Muscle of arm (tissue), 1 donor: ENCODE measurements at regions not wholly inside any gene's neighbourhood (a gene's known extent, or its start where the extent isn't known, plus 50 kb on each side); places are given as distances from the start of the nearest gene placed in this dataset.
A peak's percentile ranks its signal among the peaks of the same experiment; 100 is the strongest.

Experiments used
- DNase-seq: peaks from one replicate; pipeline ENCODE4 v3.0.0-alpha.2; 2013

DNA sequence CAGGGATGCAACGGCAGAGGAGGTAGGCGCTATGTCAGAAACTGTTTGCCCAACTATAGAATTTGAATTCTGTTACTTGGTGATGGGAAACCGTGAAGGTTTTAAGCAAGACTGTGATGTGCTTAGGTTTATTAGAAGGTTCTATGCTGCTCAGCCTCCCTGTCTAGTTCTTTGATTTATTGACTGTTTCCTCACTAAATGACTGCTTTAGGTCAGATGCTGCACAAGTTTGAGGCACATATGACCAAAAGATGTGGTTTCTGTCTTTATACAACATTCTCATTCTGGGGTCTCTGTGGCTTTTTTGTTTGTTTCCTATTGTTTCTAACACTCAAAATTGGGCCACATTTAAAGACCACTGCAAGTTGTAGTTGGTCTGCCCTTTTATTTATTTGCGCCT is 323.0 kb upstream of the OBI1 start:
- no peak for DNase-seq

DNA sequence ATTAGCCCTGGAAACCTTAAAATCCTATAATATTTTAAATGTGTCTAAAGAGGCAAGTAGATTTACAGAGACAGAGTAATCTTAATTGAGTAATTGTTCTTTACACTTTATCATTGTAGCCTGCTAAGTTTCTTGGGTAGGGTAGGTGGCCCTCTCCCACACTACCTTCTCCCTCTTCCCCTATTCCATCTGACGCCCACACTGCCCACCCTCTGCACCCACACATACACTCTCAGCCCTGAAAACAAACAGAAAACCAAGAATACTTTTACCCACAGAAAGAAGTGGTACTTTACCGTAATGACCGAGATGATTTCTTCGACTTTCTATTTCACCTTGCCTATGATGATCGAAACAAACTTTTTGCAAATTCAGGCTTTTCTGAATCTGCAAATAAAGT is 320.4 kb upstream of the OBI1 start:
- DNase-seq = no peak

- DNase-seq = peak; percentile 51
These were observed 319.5 kb upstream of the OBI1 start for GRCh38 chr13:78978381-78978998.

GRCh38 chr13:78977311-78977710 is 318.4 kb upstream of the OBI1 start:
- DNase-seq = no peak

GRCh38 chr13:78976696-78977095 is 317.7 kb upstream of the OBI1 start:
- no peak for DNase-seq

GRCh38 chr13:78972561-78972960 is 313.6 kb upstream of the OBI1 start:
- DNase-seq = no peak

DNA sequence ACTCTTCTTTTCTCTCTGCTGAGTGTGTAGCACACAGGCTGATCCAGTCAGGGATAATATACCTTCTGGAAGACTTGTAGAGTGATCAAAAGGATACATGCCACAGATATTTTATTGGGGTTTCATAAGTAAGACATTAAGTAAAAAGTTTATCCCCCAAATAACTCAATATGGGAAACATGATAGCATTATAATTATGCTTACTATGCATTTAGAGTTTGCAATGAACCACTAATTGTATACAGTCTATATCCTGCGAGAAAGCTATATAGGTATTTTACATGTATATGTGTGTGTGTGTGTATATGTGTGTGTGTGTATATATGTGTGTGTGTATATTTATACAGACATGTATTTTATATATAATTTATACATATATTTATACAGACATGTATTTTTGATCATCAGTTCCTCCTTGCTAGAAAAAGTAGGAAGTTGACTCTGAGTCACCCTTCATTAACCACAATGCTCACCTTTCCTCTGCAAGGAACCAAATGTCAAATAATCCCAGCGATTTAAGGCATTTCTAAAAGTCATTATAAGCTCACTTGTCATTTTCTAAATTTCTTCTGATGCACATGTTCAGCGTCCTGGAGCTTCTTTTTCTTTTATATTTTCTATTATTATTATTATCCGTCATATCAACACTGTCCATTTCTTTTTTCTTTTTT is 312.5 kb upstream of the OBI1 start:
- no peak for DNase-seq

GRCh38 chr13:78960881-78961280 is 301.9 kb upstream of the OBI1 start:
- DNase-seq = no peak

DNA sequence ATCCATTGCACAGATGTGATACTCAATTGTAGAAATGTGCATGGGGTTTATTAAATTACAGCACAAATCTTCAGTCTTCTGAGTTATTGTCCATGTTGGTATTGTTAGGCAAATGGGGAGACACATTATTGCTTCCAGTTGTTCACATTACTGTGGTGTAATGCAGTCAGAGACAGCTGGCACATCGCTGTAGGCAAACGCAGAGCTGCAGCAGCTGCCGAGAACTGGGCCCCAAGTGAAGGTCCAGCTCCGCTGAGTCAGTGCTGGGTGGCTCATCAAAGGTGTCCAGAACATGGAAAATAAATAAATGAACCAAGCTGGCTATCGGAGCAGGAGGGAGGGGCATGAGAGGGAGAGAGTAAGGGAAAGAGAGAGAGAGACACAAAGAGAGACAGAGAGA is 299.1 kb upstream of the OBI1 start:
- DNase-seq = no peak

DNA sequence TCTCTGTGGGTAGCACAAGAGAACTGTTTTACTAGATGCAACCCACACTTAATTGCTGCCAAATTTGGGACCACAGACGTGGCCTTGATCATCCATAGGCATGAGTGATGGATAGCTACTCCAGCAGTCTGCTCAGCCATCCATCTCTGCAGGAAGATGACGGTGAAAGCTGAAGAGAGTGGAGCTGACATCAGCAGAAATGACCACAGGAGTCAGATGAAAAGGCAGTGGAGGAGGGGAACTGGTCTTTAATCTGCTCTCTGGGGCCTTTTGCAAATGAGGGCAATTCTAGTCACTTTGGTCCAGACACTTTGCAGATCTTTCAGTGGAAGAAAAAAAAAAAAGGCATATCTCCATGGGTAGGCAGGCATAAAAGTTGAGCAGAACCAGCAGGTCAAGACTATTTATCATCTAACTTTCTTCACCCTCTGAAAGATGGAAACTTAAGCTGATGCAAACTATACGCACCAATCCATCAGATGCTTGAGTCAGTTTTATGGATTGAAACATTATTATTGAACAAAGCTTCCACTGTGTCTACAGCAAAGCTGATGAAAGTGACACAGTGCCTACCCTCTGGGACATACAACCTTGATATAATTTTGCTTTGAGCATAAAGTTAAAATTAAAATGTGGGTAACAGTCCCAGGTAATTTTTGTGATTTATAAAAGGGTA is 281.6 kb upstream of the OBI1 start:
- no peak for DNase-seq

GRCh38 chr13:78934336-78934735 is 275.4 kb upstream of the OBI1 start:
- no peak for DNase-seq

GRCh38 chr13:78915015-78915414 is 256.1 kb upstream of the OBI1 start:
- no peak for DNase-seq

DNA sequence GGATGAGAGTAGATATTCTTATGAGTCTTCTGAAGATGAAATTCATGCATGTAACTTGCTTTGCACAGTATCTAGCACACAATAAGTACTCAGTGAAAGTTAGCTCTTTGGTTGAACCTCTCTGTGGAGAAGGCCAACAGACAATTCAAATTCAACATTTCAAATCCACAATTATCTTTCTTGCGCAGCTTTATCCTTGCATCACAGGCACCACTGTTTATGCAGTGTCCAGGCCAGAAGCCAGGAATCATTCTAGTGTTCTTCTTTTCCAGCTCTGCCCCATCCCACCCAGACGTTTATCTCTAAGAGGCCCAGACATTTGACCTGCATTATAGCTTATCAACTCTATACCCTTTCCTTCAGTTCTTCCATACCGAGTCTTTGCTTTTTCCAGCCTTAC is 254.7 kb upstream of the OBI1 start:
- DNase-seq = no peak

DNA sequence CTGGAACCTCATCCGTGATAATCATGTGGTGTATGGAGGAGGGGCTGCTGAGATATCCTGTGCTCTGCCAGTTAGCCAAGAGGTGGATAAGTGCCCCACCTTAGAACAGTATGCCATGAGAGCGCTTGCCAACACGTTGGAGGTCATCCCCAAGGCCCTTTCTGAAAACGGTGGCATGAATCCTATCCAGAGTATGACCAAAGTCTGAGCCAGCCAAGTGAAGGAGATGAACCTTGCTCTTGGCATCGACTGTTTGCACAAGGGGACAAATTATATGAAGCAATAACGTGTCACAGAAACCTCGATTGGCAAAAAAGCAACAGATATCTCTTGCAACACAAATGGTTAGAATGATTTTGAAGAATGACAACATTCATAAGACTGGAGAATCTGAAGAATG is 251.2 kb upstream of the OBI1 start:
- no peak for DNase-seq

DNA sequence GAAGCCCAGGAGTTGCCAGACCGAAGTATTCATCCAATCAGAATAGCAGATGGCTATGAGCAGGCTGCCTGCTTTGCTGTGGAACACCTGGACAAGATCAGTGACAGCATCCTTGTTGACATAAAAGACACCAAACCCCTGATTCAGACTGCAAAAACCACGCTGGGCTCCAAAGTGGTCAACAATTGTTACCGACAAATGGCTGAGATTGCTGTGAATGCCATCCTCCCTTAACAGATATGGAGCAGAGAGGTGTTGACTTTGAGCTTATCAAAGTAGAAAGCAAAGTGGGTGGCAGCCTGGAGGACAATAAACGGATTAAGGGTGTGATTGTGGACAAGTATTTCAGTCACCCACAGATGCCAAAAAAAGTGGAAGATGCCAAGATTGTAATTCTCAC is 250.3 kb upstream of the OBI1 start:
- DNase-seq = no peak

- no peak for DNase-seq
These were observed 248.1 kb upstream of the OBI1 start for GRCh38 chr13:78907006-78907405.

- no peak for DNase-seq
These were observed 238.2 kb upstream of the OBI1 start for GRCh38 chr13:78897200-78897599.

DNA sequence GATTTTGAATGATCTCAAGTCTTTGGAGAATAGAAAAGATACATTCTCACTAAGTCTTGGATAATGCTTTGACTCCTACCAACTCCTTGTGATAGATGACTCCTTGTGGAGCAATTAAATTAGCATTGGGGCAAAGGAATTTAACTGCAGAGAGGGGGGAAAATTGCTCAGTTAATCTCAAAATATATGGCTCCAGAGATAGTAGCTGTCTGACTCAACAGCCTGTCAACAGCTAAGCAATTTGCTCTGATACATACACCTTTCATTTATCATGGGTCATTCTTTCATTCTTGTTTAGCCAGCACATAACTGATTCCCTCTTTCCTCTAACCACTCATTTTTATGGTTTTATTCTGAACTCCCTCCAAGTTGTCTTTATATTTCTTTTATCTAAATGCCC is 225.6 kb upstream of the OBI1 start:
- DNase-seq = no peak

- DNase-seq = peak; percentile 14
These were observed 222.8 kb upstream of the OBI1 start for GRCh38 chr13:78881751-78882150.

DNA sequence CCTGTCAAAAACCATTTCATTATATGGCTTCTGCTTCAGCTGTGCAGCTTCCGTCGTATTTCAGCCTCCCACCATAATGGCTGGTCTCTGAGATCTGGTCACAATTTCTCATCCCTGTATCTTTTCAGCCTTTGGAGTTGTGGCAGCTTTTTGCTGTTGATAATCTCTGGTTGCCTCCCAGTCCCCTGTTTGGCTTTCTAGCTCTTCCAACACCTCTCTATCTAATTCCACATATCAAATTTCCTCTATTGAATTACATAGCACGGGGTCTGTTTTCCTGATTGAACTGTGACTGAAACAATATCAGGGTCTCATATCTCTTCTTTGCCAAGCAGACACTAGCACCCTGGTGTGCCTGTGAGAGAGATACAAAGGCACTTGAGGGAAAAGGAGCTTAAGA is 222.1 kb upstream of the OBI1 start:
- DNase-seq = no peak

DNA sequence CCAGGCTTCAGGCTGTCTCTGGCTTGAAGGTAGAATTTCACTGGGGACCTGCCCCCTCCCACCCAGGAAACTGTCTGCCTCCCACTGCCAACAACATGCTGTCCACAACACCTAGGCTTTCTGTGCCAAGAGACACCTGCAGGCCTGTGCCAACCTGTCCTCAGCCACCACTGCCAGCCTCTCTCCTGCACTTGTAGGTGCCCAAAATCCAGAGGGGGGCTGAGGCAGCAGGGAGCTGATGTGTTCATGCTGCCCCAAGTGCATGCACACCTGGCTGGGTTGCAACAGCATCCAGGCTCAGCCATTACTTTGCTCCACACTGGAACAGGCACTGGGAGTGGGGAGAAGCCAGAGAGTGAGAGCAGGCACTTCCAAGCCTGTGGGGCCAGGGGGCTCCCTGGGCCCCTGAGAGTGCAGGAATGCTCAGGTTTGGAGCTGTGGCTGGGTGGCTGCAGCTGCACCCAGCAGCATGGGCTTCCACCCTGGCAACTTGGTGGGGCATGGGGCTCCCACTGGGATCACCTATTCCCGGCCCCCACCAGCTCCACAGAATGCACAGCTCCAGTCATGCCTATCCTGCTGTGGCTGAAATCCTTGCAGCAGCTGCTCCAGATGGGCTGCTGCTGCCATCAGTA is 218.1 kb upstream of the OBI1 start:
- DNase-seq = no peak

DNA sequence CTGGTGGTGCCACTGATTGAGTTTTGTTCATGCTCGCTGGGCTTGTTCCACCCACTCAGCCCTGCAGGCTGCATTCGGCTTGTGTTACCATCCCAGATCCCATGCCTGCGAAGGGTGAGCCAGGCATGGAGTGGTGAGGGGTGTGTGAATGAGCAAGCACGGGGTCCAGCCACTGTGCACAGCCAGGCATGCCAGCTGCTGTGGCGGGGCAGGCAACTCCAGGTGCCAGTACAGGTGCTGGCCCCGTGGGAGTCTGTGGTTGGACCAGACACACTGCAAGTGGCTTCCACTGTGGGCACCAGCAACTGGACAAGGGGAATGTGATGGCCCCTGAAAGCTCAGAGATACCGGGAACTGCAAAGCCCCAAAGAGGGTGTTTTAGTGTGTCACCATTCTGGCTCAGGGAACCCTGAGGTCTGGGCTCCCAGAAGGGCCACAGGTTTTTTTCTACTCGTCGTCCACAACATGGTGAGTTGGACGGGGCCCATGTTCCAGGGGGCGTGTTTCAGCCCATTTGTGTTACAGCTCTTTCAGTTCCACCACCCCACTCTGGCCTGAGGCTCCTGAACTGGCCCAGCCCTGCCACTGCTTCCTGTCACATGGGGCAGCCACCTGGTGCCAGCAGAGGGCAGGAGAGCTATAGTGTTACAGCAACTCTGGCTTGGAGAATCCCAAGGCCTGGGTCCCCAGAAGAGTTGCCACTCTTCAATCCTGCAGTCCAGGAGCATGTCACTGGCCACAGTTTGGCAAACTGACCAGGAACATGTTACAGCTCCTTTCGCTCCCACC is 217.0 kb upstream of the OBI1 start:
- DNase-seq = no peak
